Right atrium auricular region (tissue), 2 donors: ENCODE measurements at regions not wholly inside any gene's neighbourhood (a gene's known extent, or its start where the extent isn't known, plus 50 kb on each side); places are given as distances from the start of the nearest gene placed in this dataset.
"Not testable (repeated sequence)": the region's sequence is repeated elsewhere in the genome, so short reads cannot be mapped to it uniquely, and the experiment has no call there.

Experiments used
- DNase-seq: peaks from one replicate; pipeline ENCODE4 v3.0.0-alpha.2; 2019; ENCODE audit warnings: low spot score
- H3K27ac ChIP-seq, 2 donors: fragments of 200-600 bp; sonication (generic); 1 replicate in 1 of 2; 2 replicates in 1 of 2; pipeline ENCODE4 v1.5.1; 2016 to 2019
- H3K27me3 ChIP-seq, 2 donors: fragments of 200-600 bp; sonication (generic); one replicate each; pipeline versions ENCODE4 v1.5.1 to v1.6.0; 2017 to 2019
- H3K36me3 ChIP-seq: fragments of 200-600 bp; sonication (generic); one replicate; pipeline ENCODE4 v1.5.1; 2016
- H3K4me1 ChIP-seq, 2 donors: fragments of 200-600 bp; sonication (generic); one replicate each; pipeline versions ENCODE4 v1.5.1 to v1.6.0; 2017 to 2019
- H3K4me3 ChIP-seq, 2 donors: fragments of 200-600 bp; sonication (generic); 1 replicate in 1 of 2; 2 replicates in 1 of 2; pipeline ENCODE4 v1.5.1; 2017 to 2019; ENCODE audit warnings: mild to moderate bottlenecking in 1 of 2, moderate library complexity in 1 of 2
- H3K9me3 ChIP-seq, 2 donors: fragments of 200-600 bp; sonication (generic); one replicate each; pipeline ENCODE4 v1.5.1; 2019
- CTCF ChIP-seq, 2 donors: fragments of 200-600 bp; sonication (generic); IDR thresholded peaks; one replicate each; pipeline ENCODE4 v1.5.1; 2019; ENCODE audit warnings: antibody characterized with exemption in 2 of 2

GRCh38 chr5:93224624-93225023 is 356.4 kb downstream of the NR2F1-AS1 start:
- no peaks in the 10 kb centered on the region for H3K36me3 ChIP-seq
- H3K9me3 ChIP-seq, result no peaks in the 10 kb centered on the region
- TF ChIP-seq CTCF (IDR thresholded peaks at IDR 0.05), result no peak
- no peak overlapping the region for H3K27ac ChIP-seq
- H3K4me3 ChIP-seq, result no peak overlapping the region
- no peaks in the 10 kb centered on the region for H3K27me3 ChIP-seq
- DNase-seq, result no peak
- no peaks in the 10 kb centered on the region for H3K4me1 ChIP-seq

GRCh38 chr5:93221773-93222172 is 359.2 kb downstream of the NR2F1-AS1 start:
- H3K27ac ChIP-seq, result no peak overlapping the region
- H3K4me3 ChIP-seq, result no peak overlapping the region
- no peaks in the 10 kb centered on the region for H3K36me3 ChIP-seq
- H3K4me1 ChIP-seq, result no peaks in the 10 kb centered on the region
- DNase-seq, result no peak
- no peaks in the 10 kb centered on the region for H3K27me3 ChIP-seq
- no peaks in the 10 kb centered on the region for H3K9me3 ChIP-seq
- no peak for TF ChIP-seq CTCF (IDR thresholded peaks at IDR 0.05)

GRCh38 chr5:93220431-93220830 is 360.6 kb downstream of the NR2F1-AS1 start:
- TF ChIP-seq CTCF (IDR thresholded peaks at IDR 0.05), result no peak
- Histone ChIP-seq H3K27me3 (no peaks in the 10 kb centered on the region), H3K4me1 (no peaks in the 10 kb centered on the region), H3K9me3 (no peaks in the 10 kb centered on the region), H3K36me3 (no peaks in the 10 kb centered on the region), H3K4me3 (no peak overlapping the region), H3K27ac (no peak overlapping the region)
- DNase-seq, result no peak

- TF ChIP-seq CTCF (IDR thresholded peaks at IDR 0.05), result no peak
- H3K36me3 ChIP-seq, result no peaks in the 10 kb centered on the region
- no peaks in the 10 kb centered on the region for H3K4me1 ChIP-seq
- no peaks in the 10 kb centered on the region for H3K27me3 ChIP-seq
- H3K4me3 ChIP-seq, result no peak overlapping the region
- no peak for DNase-seq
- H3K27ac ChIP-seq, result no peak overlapping the region
- no peaks in the 10 kb centered on the region for H3K9me3 ChIP-seq
These were observed 361.3 kb downstream of the NR2F1-AS1 start for GRCh38 chr5:93219641-93220145.

GRCh38 chr5:93213111-93213794 is 367.8 kb downstream of the NR2F1-AS1 start:
- not testable (repeated sequence) for H3K27me3 ChIP-seq, H3K4me1 ChIP-seq, DNase-seq, H3K27ac ChIP-seq, H3K9me3 ChIP-seq, H3K36me3 ChIP-seq, H3K4me3 ChIP-seq

GRCh38 chr5:93209476-93209875 is 371.5 kb downstream of the NR2F1-AS1 start:
- H3K4me3 ChIP-seq, result no peak overlapping the region
- no peak for TF ChIP-seq CTCF (IDR thresholded peaks at IDR 0.05)
- no peaks in the 10 kb centered on the region for H3K27me3 ChIP-seq
- no peak for DNase-seq
- H3K9me3 ChIP-seq, result no peaks in the 10 kb centered on the region
- H3K4me1 ChIP-seq, result no peaks in the 10 kb centered on the region
- no peak overlapping the region for H3K27ac ChIP-seq
- no peaks in the 10 kb centered on the region for H3K36me3 ChIP-seq
